ENCODE measurements at regions not wholly inside any gene's neighbourhood (a gene's known extent, or its start where the extent isn't known, plus 50 kb on each side); places are given as distances from the start of the nearest gene placed in this dataset.

GRCh38 chr16:52852978-52853377 is 199.7 kb downstream of the CHD9NB start:
- H3K36me3 ChIP-seq (ENCODE audit: insufficient read depth), result peaks cover 4% of the 10 kb centered on the region; the same call in 1 of the 2 replicates
- no peak overlapping the region for H3K4me3 Mint-ChIP-seq
- peaks cover 21% of the 10 kb centered on the region for H3K9me3 Mint-ChIP-seq
- H3K27me3 ChIP-seq (ENCODE audit: insufficient read depth), result no peaks in the 10 kb centered on the region
- ATAC-seq (no peak), DNase-seq (ENCODE audit: low spot score) (no peak)
- no peak overlapping the region for H3K27ac Mint-ChIP-seq
- no peaks in the 10 kb centered on the region for H3K79me2 ChIP-seq (replicated peaks; ENCODE audit: insufficient read depth)
- no peak overlapping the region for H3K27ac ChIP-seq (ENCODE audit: low read depth)
- H3F3A ChIP-seq (replicated peaks; ENCODE audit: low read depth), result no peaks in the 10 kb centered on the region
- TF ChIP-seq POLR2AphosphoS5 (IDR thresholded peaks at IDR 0.05; ENCODE audit: low read depth) (no peak), STAT1 (IDR thresholded peaks at IDR 0.05; ENCODE audit: unreplicated experiment) (no peak)
- H2AFZ ChIP-seq, result no peak overlapping the region
- H4K20me1 ChIP-seq (replicated peaks; ENCODE audit: insufficient read depth), result no peaks in the 10 kb centered on the region
- H3K4me1 Mint-ChIP-seq, result no peaks in the 10 kb centered on the region
- H3K4me1 ChIP-seq (ENCODE audit: insufficient read depth), result no peaks in the 10 kb centered on the region
- peaks cover 8% of the 10 kb centered on the region; the same call in 2 of the 3 replicates for H3K36me3 Mint-ChIP-seq (ENCODE audit: low read depth)
- H3K4me2 ChIP-seq, result no peak overlapping the region
- no peaks in the 10 kb centered on the region for H3K27me3 Mint-ChIP-seq (ENCODE audit: insufficient read depth, low read depth, poor library complexity)
- no peak overlapping the region for H3K4me3 ChIP-seq
- peaks cover 8% of the 10 kb centered on the region; the same call in 1 of the 2 replicates for H3K9me2 ChIP-seq (ENCODE audit: insufficient read depth)

GRCh38 chr16:52851211-52851740 is 201.4 kb downstream of the CHD9NB start:
- Mint-ChIP-seq H3K4me3 (no peak overlapping the region), H3K4me1 (no peaks in the 10 kb centered on the region), H3K36me3 (ENCODE audit: low read depth) (peaks cover 15% of the 10 kb centered on the region; the same call in 2 of the 3 replicates), H3K27me3 (ENCODE audit: insufficient read depth, low read depth, poor library complexity) (no peaks in the 10 kb centered on the region), H3K9me3 (peaks cover 37% of the 10 kb centered on the region), H3K27ac (no peak overlapping the region)
- Histone ChIP-seq H3K4me3 (no peak overlapping the region), H2AFZ (no peak overlapping the region), H3K4me1 (ENCODE audit: insufficient read depth) (no peaks in the 10 kb centered on the region), H3K4me2 (no peak overlapping the region), H3K27me3 (ENCODE audit: insufficient read depth) (no peaks in the 10 kb centered on the region), H3F3A (replicated peaks; ENCODE audit: low read depth) (no peaks in the 10 kb centered on the region), H3K79me2 (replicated peaks; ENCODE audit: insufficient read depth) (no peaks in the 10 kb centered on the region), H3K27ac (ENCODE audit: low read depth) (no peak overlapping the region), H3K36me3 (ENCODE audit: insufficient read depth) (peaks cover 4% of the 10 kb centered on the region; the same call in 1 of the 2 replicates), H3K9me2 (ENCODE audit: insufficient read depth) (peaks cover 8% of the 10 kb centered on the region; the same call in 1 of the 2 replicates), H4K20me1 (replicated peaks; ENCODE audit: insufficient read depth) (no peaks in the 10 kb centered on the region)
- no peak for TF ChIP-seq REST (IDR thresholded peaks at IDR 0.05; ENCODE audit: unreplicated experiment)
- no peak for TF ChIP-seq CREB1 (CRISPR knock-in tag; IDR thresholded peaks at IDR 0.05; ENCODE audit: low read depth)
- no peak for TF ChIP-seq ZNF114 (CRISPR knock-in tag; IDR thresholded peaks at IDR 0.05)
- no peak for TF ChIP-seq ZNF331 (CRISPR knock-in tag; IDR thresholded peaks at IDR 0.05; ENCODE audit: low read depth)
- TF ChIP-seq JUNB (IDR thresholded peaks at IDR 0.05; ENCODE audit: unreplicated experiment), result no peak
- no peak for TF ChIP-seq ZNF462 (CRISPR knock-in tag; IDR thresholded peaks at IDR 0.05)
- TF ChIP-seq ETS1 (IDR thresholded peaks at IDR 0.05), result no peak
- TF ChIP-seq EZH2 (IDR thresholded peaks at IDR 0.05; ENCODE audit: low read depth, unreplicated experiment), result no peak
- TF ChIP-seq POLR2AphosphoS5 (IDR thresholded peaks at IDR 0.05; ENCODE audit: low read depth), result no peak
- no peak for TF ChIP-seq EZH2phosphoT487 (IDR thresholded peaks at IDR 0.05; ENCODE audit: unreplicated experiment)
- DNase-seq (ENCODE audit: low spot score), result no peak
- ATAC-seq, result no peak

Data from GM23338 (cell line).